ENCODE measurements at regions not wholly inside any gene's neighbourhood (a gene's known extent, or its start where the extent isn't known, plus 50 kb on each side); places are given as distances from the start of the nearest gene placed in this dataset.

DNA sequence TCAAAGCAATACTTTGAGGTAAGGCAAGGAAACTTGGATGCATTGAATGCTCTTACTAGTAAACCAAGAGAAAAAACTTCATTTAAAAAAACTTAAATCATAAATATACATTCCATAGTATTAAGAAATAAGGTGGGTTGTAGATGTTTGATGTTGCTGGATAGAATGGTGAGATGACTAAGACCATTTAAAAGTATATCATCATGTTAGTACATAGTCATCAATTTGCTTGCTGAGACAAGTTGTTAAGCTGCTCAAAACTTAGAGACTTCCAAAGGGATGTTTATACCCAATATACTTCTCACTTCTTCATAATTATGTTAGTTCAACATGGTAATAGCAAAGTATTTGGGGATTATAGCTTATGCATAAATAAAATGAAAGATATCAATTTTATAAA, 675.5 kb upstream of the MGAT4C start:
- TF ChIP-seq ZNF274 (IDR thresholded peaks at IDR 0.05; ENCODE audit: low read depth, low read length) (no peak), YY1 (IDR thresholded peaks at IDR 0.05; ENCODE audit: insufficient read depth, insufficient read length) (no peak), SUZ12 (IDR thresholded peaks at IDR 0.05; ENCODE audit: extremely low read depth, insufficient read depth, insufficient read length) (no peak)
